SK-N-SH (cell line): ENCODE measurements at regions not wholly inside any gene's neighbourhood (a gene's known extent, or its start where the extent isn't known, plus 50 kb on each side); places are given as distances from the start of the nearest gene placed in this dataset.

Experiments
- CTCF ChIA-PET: fragments of 300-600, 350-600 bp; formaldehyde crosslinking; extraction: SDS; loops from one replicate; lab custom pipeline; 2021; lab: Yijun Ruan, JAX
- POLR2A ChIA-PET: fragments of 350-600 bp; sonication (Branson Sonifier 250); formaldehyde crosslinking; extraction: SDS; loops from one replicate; lab custom pipeline; 2020; ENCODE audit warnings: antibody characterized with exemption, inconsistent platforms; lab: Yijun Ruan, JAX
- DNase-seq: peaks from one replicate; pipeline ENCODE4 v3.0.0; 2012
- H2AFZ ChIP-seq: fragments of 200-600 bp; sonication (generic); 2 replicates; pipeline ENCODE4 v1.8.1; 2016; ENCODE audit warnings: antibody characterized with exemption, mild to moderate bottlenecking, low read depth
- H3F3A ChIP-seq: fragments of 200-600 bp; sonication (generic); replicated peaks from 2 replicates; pipeline ENCODE3; 2016; ENCODE audit warnings: antibody characterized with exemption, mild to moderate bottlenecking; ENCODE audit not compliant: insufficient read depth
- H3K27ac ChIP-seq, 2 experiments: fragments of 200-500 bp in 1 of 2; fragments of 200-600 bp in 1 of 2; sonication (Bioruptor generic) in 1 of 2; sonication (generic), shearing (Covaris generic) in 1 of 2; 2 replicates each; pipeline versions ENCODE4 v1.5.1 to v1.6.1; 2014 to 2016; ENCODE audit warnings: low read depth in 2 of 2, inconsistent platforms in 1 of 2, low read length in 1 of 2, mild to moderate bottlenecking in 1 of 2, mixed read lengths in 1 of 2
- H3K27me3 ChIP-seq: fragments of 200-600 bp; sonication (generic), shearing (Covaris generic); 2 replicates; pipeline ENCODE4 v1.6.1; 2016; ENCODE audit warnings: mixed run types; ENCODE audit not compliant: insufficient read depth
- H3K36me3 ChIP-seq, 2 experiments: fragments of 200-500 bp in 1 of 2; fragments of 200-600 bp in 1 of 2; sonication (Bioruptor generic) in 1 of 2; sonication (generic) in 1 of 2; replicated peaks in 1 of 2; 2 replicates each; pipeline versions ENCODE3 to v1.5.1; 2014 to 2016; ENCODE audit warnings: low read length in 1 of 2, mild to moderate bottlenecking in 1 of 2; ENCODE audit not compliant: insufficient read depth in 2 of 2, control insufficient read depth in 1 of 2
- H3K4me1 ChIP-seq, 2 experiments: fragments of 200-500 bp in 1 of 2; fragments of 200-600 bp in 1 of 2; sonication (Bioruptor generic) in 1 of 2; sonication (generic), shearing (Covaris generic) in 1 of 2; 2 replicates each; pipeline versions ENCODE4 v1.5.1 to v1.6.1; 2014 to 2016; ENCODE audit warnings: low read depth in 1 of 2, low read length in 1 of 2, mixed run types in 1 of 2; ENCODE audit not compliant: insufficient read depth in 2 of 2, control insufficient read depth in 1 of 2
- H3K4me2 ChIP-seq: fragments of 200-600 bp; sonication (generic), shearing (Covaris generic); 2 replicates; pipeline ENCODE4 v1.6.1; 2017; ENCODE audit warnings: mixed run types
- H3K4me3 ChIP-seq, 2 experiments: fragments of 200-500 bp in 1 of 2; fragments of 200-600 bp in 1 of 2; sonication (Bioruptor generic) in 1 of 2; sonication (generic), shearing (Covaris generic) in 1 of 2; 2 replicates each; pipeline versions ENCODE4 v1.5.1 to v1.8.1; 2014 to 2016; ENCODE audit warnings: low read depth in 2 of 2, inconsistent platforms in 1 of 2, low read length in 1 of 2, mild to moderate bottlenecking in 1 of 2, mixed read lengths in 1 of 2, moderate library complexity in 1 of 2
- H3K79me2 ChIP-seq: fragments of 200-600 bp; sonication (generic); 2 replicates; pipeline ENCODE4 v1.8.1; 2017; ENCODE audit warnings: mild to moderate bottlenecking; ENCODE audit not compliant: insufficient read depth
- H3K9ac ChIP-seq: fragments of 200-600 bp; sonication (generic); 2 replicates; pipeline ENCODE4 v1.6.1; 2017; ENCODE audit warnings: mixed run types
- H3K9me2 ChIP-seq: fragments of 200-600 bp; sonication (generic); 2 replicates; pipeline ENCODE4 v1.6.1; 2017; ENCODE audit warnings: mixed run types
- H3K9me3 ChIP-seq: fragments of 200-600 bp; sonication (generic); 2 replicates; pipeline ENCODE4 v1.6.1; 2017; ENCODE audit warnings: mixed run types, mild to moderate bottlenecking, moderate library complexity
- H4K20me1 ChIP-seq: fragments of 200-600 bp; sonication (generic); 2 replicates; pipeline ENCODE4 v1.6.1; 2017; ENCODE audit warnings: mild to moderate bottlenecking, mixed run types; ENCODE audit not compliant: insufficient read depth
- CHD2 ChIP-seq: fragments of 150-350 bp; IDR thresholded peaks from 2 replicates; pipeline ENCODE4 v1.6.1; 2018; ENCODE audit warnings: low read length; ENCODE audit not compliant: partially characterized antibody
- ELF1 ChIP-seq: IDR thresholded peaks from 2 replicates; pipeline ENCODE4 v1.4.0; 2012
- EP300 ChIP-seq, 2 experiments: IDR thresholded peaks; 2 replicates each; pipeline versions ENCODE4 v1.4.0 to v1.6.1; 2012; ENCODE audit warnings: borderline replicate concordance in 1 of 2, low read depth in 1 of 2, low read length in 1 of 2
- EZH2phosphoT487 ChIP-seq: fragments of 200-600 bp; sonication (generic); IDR thresholded peaks from 2 replicates; pipeline ENCODE4 v1.6.1; 2017; ENCODE audit warnings: low read depth, mixed run types, mild to moderate bottlenecking, antibody characterized with exemption, moderate library complexity, borderline replicate concordance
- FOSL2 ChIP-seq: IDR thresholded peaks from 2 replicates; pipeline ENCODE4 v1.4.0; 2012; ENCODE audit warnings: low read depth, mild to moderate bottlenecking, moderate library complexity, borderline replicate concordance
- FOXJ3 ChIP-seq: sonication (generic); formaldehyde crosslinking; IDR thresholded peaks from 2 replicates; pipeline ENCODE4 v1.5.1; 2020; ENCODE audit warnings: mild to moderate bottlenecking, missing genetic modification reagents
- GATA2 ChIP-seq: sonication (generic); formaldehyde crosslinking; IDR thresholded peaks from 2 replicates; pipeline ENCODE4 v1.5.0; 2020; ENCODE audit warnings: mild to moderate bottlenecking, missing genetic modification reagents
- JUND ChIP-seq: IDR thresholded peaks from 2 replicates; pipeline ENCODE4 v1.4.0; 2012
- NRF1 ChIP-seq: IDR thresholded peaks from 2 replicates; pipeline ENCODE4 v1.6.1; 2012; ENCODE audit warnings: low read depth, mild to moderate bottlenecking, low read length
- RCOR1 ChIP-seq: fragments of 150-350 bp; IDR thresholded peaks from 2 replicates; pipeline ENCODE4 v1.6.1; 2017; ENCODE audit warnings: antibody characterized with exemption, low read length
- RXRA ChIP-seq: IDR thresholded peaks from 2 replicates; pipeline ENCODE4 v1.4.0; 2012; ENCODE audit warnings: low read depth, mild to moderate bottlenecking, borderline replicate concordance
- SMC3 ChIP-seq: IDR thresholded peaks from 2 replicates; pipeline ENCODE4 v1.6.1; 2012; ENCODE audit warnings: low read depth, low read length, improper control_type of control experiment
- YY1 ChIP-seq: IDR thresholded peaks from 2 replicates; pipeline ENCODE4 v1.4.0; 2012; ENCODE audit warnings: low read depth, mild to moderate bottlenecking
- WGBS: methylation state at CpG from one replicate; pipeline ENCODE4 v1.1.6; 2017; ENCODE audit warnings: low lambda C conversion rate; 5-methylcytosine and 5-hydroxymethylcytosine counted together
- TF ChIP-seq, protein P1 (sequence below): IDR thresholded peaks from 2 replicates; pipeline ENCODE4 v1.4.0; 2012; ENCODE audit warnings: low read depth, borderline replicate concordance
- TF ChIP-seq, protein P2 (sequence below): fragments of 150-350 bp; IDR thresholded peaks from 2 replicates; pipeline ENCODE4 v1.6.1; 2016; ENCODE audit warnings: mild to moderate bottlenecking, low read depth, low read length
- TF ChIP-seq, protein P3 (sequence below): IDR thresholded peaks from 2 replicates; pipeline ENCODE4; 2012

DNA sequence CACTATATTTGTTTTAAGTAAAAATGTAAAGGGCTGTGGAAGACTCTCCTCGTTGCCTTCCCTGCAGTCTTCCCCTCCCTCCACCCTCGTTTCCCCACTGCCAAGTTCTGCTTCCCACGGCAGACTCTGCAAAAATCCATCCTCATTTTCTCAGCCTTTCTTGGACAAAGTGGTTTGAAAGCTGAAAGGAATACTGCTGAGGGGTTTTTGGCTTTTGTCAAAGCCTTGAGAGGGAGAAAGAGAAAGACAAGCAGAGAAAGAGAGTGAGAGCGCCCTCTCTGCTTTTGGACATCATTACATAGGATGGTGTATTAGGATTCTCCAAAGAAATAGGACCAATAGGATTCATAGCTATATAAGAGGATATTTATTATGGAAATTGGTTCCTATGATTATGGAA lies 455.9 kb upstream of the SOX11 start (continued):
- TF ChIP-seq, protein P1, sequence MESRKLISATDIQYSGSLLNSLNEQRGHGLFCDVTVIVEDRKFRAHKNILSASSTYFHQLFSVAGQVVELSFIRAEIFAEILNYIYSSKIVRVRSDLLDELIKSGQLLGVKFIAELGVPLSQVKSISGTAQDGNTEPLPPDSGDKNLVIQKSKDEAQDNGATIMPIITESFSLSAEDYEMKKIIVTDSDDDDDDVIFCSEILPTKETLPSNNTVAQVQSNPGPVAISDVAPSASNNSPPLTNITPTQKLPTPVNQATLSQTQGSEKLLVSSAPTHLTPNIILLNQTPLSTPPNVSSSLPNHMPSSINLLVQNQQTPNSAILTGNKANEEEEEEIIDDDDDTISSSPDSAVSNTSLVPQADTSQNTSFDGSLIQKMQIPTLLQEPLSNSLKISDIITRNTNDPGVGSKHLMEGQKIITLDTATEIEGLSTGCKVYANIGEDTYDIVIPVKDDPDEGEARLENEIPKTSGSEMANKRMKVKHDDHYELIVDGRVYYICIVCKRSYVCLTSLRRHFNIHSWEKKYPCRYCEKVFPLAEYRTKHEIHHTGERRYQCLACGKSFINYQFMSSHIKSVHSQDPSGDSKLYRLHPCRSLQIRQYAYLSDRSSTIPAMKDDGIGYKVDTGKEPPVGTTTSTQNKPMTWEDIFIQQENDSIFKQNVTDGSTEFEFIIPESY, result no peak
- TF ChIP-seq EZH2phosphoT487 (no peak), EP300 (IDR thresholded peaks at IDR 0.05; ENCODE audit: borderline replicate concordance in 1 of 2, low read depth in 1 of 2, low read length in 1 of 2) (no peak)

DNA sequence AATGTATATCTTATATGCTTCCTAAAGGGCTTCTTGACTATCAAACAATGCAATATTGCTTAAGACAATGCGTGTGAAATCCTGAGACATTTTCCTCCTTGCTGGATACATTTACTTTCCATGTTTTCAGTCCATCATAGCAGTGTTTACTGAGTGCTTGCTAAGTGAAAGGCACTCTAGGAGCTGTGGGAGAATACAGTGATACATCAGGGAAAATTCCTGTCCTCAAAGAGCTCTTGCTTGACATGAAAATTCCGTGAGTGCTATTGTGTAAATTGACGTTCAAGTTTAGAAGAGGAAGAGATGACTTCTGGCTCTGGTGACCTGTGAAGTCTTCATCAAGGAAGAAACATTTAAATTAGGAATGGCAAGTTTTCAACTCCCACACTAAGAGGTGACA lies 449.4 kb upstream of the SOX11 start:
- ChIA-PET POLR2A (no interaction called here), CTCF (interaction anchor here (1.1 to 1.6 kb wide), 2 partner anchors 12 to 14 kb away, joined by 3 to 4 read pairs; no protein-coding TSS in a partner anchor)
- H3K36me3 ChIP-seq, result no peaks in the 10 kb centered on the region
- no peak overlapping the region for H2AFZ ChIP-seq
- H3K27me3 ChIP-seq, result no peaks in the 10 kb centered on the region
- peaks cover 7% of the 10 kb centered on the region for H3K9me3 ChIP-seq
- H3F3A ChIP-seq, result no peaks in the 10 kb centered on the region
- DNase-seq, result no peak
- no peak overlapping the region for H3K27ac ChIP-seq
- TF ChIP-seq GATA2 (CRISPR knock-in tag) (no peak), FOXJ3 (CRISPR knock-in tag) (no peak), RCOR1 (no peak), FOSL2 (no peak), CHD2 (no peak), SMC3 (no peak), RXRA (no peak), JUND (no peak), ELF1 (no peak), NRF1 (no peak), YY1 (no peak)
- TF ChIP-seq, protein P2, sequence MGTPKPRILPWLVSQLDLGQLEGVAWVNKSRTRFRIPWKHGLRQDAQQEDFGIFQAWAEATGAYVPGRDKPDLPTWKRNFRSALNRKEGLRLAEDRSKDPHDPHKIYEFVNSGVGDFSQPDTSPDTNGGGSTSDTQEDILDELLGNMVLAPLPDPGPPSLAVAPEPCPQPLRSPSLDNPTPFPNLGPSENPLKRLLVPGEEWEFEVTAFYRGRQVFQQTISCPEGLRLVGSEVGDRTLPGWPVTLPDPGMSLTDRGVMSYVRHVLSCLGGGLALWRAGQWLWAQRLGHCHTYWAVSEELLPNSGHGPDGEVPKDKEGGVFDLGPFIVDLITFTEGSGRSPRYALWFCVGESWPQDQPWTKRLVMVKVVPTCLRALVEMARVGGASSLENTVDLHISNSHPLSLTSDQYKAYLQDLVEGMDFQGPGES, result no peak
- TF ChIP-seq, protein P3, sequence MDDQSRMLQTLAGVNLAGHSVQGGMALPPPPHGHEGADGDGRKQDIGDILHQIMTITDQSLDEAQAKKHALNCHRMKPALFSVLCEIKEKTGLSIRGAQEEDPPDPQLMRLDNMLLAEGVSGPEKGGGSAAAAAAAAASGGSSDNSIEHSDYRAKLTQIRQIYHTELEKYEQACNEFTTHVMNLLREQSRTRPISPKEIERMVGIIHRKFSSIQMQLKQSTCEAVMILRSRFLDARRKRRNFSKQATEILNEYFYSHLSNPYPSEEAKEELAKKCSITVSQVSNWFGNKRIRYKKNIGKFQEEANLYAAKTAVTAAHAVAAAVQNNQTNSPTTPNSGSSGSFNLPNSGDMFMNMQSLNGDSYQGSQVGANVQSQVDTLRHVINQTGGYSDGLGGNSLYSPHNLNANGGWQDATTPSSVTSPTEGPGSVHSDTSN, result no peak
- H3K4me3 ChIP-seq, result no peak overlapping the region; a peak in 1 of 4 replicates
- no peak overlapping the region for H3K9ac ChIP-seq
- H3K4me2 ChIP-seq, result no peak overlapping the region
- H4K20me1 ChIP-seq, result no peaks in the 10 kb centered on the region
- no peaks in the 10 kb centered on the region for H3K4me1 ChIP-seq
- H3K79me2 ChIP-seq, result no peaks in the 10 kb centered on the region
- no peaks in the 10 kb centered on the region for H3K9me2 ChIP-seq
- 33% methylated on average over 3 of the region's 3 CpGs for WGBS
